H1 (cell line): ENCODE measurements at regions not wholly inside any gene's neighbourhood (a gene's known extent, or its start where the extent isn't known, plus 50 kb on each side); places are given as distances from the start of the nearest gene placed in this dataset.

ENCODE experiments used
- CTCF ChIA-PET: fragments of 300-600 bp; sonication (Branson Sonifier 250); formaldehyde crosslinking; loops from one replicate; lab custom pipeline; 2021; ENCODE audit not compliant: partially characterized antibody; lab: Charles Lee
- POLR2A ChIA-PET: fragments of 300-600 bp; sonication (Branson Sonifier 250); formaldehyde crosslinking; loops from one replicate; lab custom pipeline; 2021; ENCODE audit warnings: inconsistent platforms; ENCODE audit not compliant: partially characterized antibody; lab: Charles Lee
- DNase-seq, 2 experiments: peaks; one replicate each; pipeline versions ENCODE4 v3.0.0 to v3.0.0-alpha.2; 2010 to 2022; ENCODE audit warnings: low spot score in 2 of 2, low read depth in 1 of 2, mixed read lengths in 1 of 2
- FAIRE-seq: peaks from 2 replicates; lab custom pipeline; 2011; peaks lifted over from hg19 to GRCh38; lab: Jason Lieb, UNC
- H2AFZ ChIP-seq: 2 replicates; pipeline ENCODE4 v1.8.1; 2012; ENCODE audit warnings: low read length, inconsistent platforms
- H2AK5ac ChIP-seq: 2 replicates; pipeline ENCODE4 v1.6.1; 2013; ENCODE audit warnings: low read depth, low read length
- H2BK120ac ChIP-seq: replicated peaks from 2 replicates; pipeline ENCODE3; 2013; ENCODE audit warnings: low read depth, low read length, inconsistent platforms
- H2BK12ac ChIP-seq: 2 replicates; pipeline ENCODE4 v1.6.1; 2013; ENCODE audit warnings: low read depth, low read length
- H2BK15ac ChIP-seq: 2 replicates; pipeline ENCODE4 v1.6.1; 2013; ENCODE audit warnings: low read length
- H2BK20ac ChIP-seq: 2 replicates; pipeline ENCODE4 v1.6.1; 2013; ENCODE audit warnings: low read length
- H2BK5ac ChIP-seq: 2 replicates; pipeline ENCODE4 v1.6.1; 2013; ENCODE audit warnings: low read depth, low read length
- H3K14ac ChIP-seq: 2 replicates; pipeline ENCODE4 v1.6.1; 2013; ENCODE audit warnings: inconsistent platforms; ENCODE audit not compliant: insufficient read length
- H3K18ac ChIP-seq: 2 replicates; pipeline ENCODE4 v1.6.1; 2013; ENCODE audit warnings: low read length; ENCODE audit errors: extremely low read depth
- H3K23ac ChIP-seq: 2 replicates; pipeline ENCODE4 v1.6.1; 2013; ENCODE audit warnings: inconsistent platforms; ENCODE audit not compliant: insufficient read length
- H3K23me2 ChIP-seq: 2 replicates; pipeline ENCODE4 v1.6.1; 2013; ENCODE audit warnings: low read depth, low read length
- H3K27ac ChIP-seq: 2 replicates; pipeline ENCODE4 v1.6.1; 2011; ENCODE audit warnings: low read depth, low read length, inconsistent platforms
- H3K27me3 ChIP-seq, 4 experiments: replicated peaks in 1 of 4; 1 replicate in 1 of 4; 2 replicates in 3 of 4; pipeline versions ENCODE4 v1.6.1 to v1.8.1; 2011 to 2013; ENCODE audit warnings: low read length in 3 of 4, mild to moderate bottlenecking in 3 of 4, inconsistent platforms in 2 of 4, mixed read lengths in 2 of 4, moderate library complexity in 1 of 4; ENCODE audit not compliant: control insufficient read depth in 3 of 4, insufficient read depth in 3 of 4; ENCODE audit errors: extremely low read depth in 1 of 4
- H3K36me3 ChIP-seq, 4 experiments: 2 replicates each; pipeline versions ENCODE4 v1.6.1 to v1.8.1; 2011 to 2013; ENCODE audit warnings: mild to moderate bottlenecking in 4 of 4, low read length in 3 of 4, moderate library complexity in 2 of 4, control low read depth in 1 of 4, inconsistent platforms in 1 of 4; ENCODE audit not compliant: insufficient read depth in 4 of 4, control insufficient read depth in 2 of 4
- H3K4ac ChIP-seq: replicated peaks from 2 replicates; pipeline ENCODE3; 2013; ENCODE audit warnings: low read length, low read depth, mixed read lengths, inconsistent platforms; ENCODE audit not compliant: insufficient read length
- H3K4me1 ChIP-seq, 4 experiments: replicated peaks in 1 of 4; 1 replicate in 1 of 4; 2 replicates in 3 of 4; pipeline versions ENCODE4 v1.6.1 to v1.8.1; 2011 to 2013; ENCODE audit warnings: low read length in 3 of 4, inconsistent platforms in 2 of 4, mixed read lengths in 1 of 4; ENCODE audit not compliant: insufficient read depth in 4 of 4, control insufficient read depth in 3 of 4
- H3K4me2 ChIP-seq, 2 experiments: 2 replicates each; pipeline versions ENCODE4 v1.6.1 to v1.8.1; 2011 to 2013; ENCODE audit warnings: low read depth in 2 of 2, low read length in 2 of 2, control low read depth in 1 of 2, inconsistent platforms in 1 of 2, mild to moderate bottlenecking in 1 of 2; ENCODE audit not compliant: insufficient read depth in 1 of 2
- H3K4me3 ChIP-seq, 4 experiments: fragments of 200-600, 300-600 bp in 1 of 4; sonication (generic), shearing (Covaris generic), sonication (Bioruptor Twin) in 1 of 4; 2 replicates each; pipeline versions ENCODE4 v1.5.1 to v1.8.1; 2011 to 2016; ENCODE audit warnings: low read length in 4 of 4, low read depth in 3 of 4, control low read depth in 2 of 4, inconsistent platforms in 2 of 4, mild to moderate bottlenecking in 2 of 4, mixed read lengths in 1 of 4, moderate library complexity in 1 of 4; ENCODE audit not compliant: insufficient read depth in 2 of 4; ENCODE audit errors: extremely low read depth in 1 of 4
- H3K56ac ChIP-seq: replicated peaks from 2 replicates; pipeline ENCODE3; 2013; ENCODE audit warnings: low read depth, mild to moderate bottlenecking, mixed read lengths, low read length, inconsistent platforms; ENCODE audit not compliant: insufficient read length
- H3K79me1 ChIP-seq: 2 replicates; pipeline ENCODE4 v1.6.1; 2013; ENCODE audit warnings: low read depth, low read length, control low read depth
- H3K79me2 ChIP-seq, 2 experiments: 2 replicates each; pipeline versions ENCODE4 v1.6.1 to v1.8.1; 2012 to 2013; ENCODE audit warnings: low read length in 2 of 2, mild to moderate bottlenecking in 2 of 2, inconsistent platforms in 1 of 2; ENCODE audit not compliant: insufficient read depth in 2 of 2, control insufficient read depth in 1 of 2
- H3K9ac ChIP-seq, 4 experiments: replicated peaks in 1 of 4; 1 replicate in 1 of 4; 2 replicates in 3 of 4; pipeline versions ENCODE4 v1.6.1 to v1.8.1; 2011 to 2013; ENCODE audit warnings: low read depth in 3 of 4, low read length in 3 of 4, control low read depth in 2 of 4, mild to moderate bottlenecking in 2 of 4, moderate library complexity in 2 of 4, inconsistent platforms in 1 of 4; ENCODE audit errors: extremely low read depth in 1 of 4
- H3K9me3 ChIP-seq, 2 experiments: 2 replicates each; pipeline versions ENCODE4 v1.6.1 to v1.8.1; 2012 to 2013; ENCODE audit warnings: mild to moderate bottlenecking in 2 of 2, moderate library complexity in 2 of 2, control low read depth in 1 of 2, inconsistent platforms in 1 of 2, low read depth in 1 of 2, low read length in 1 of 2, mixed read lengths in 1 of 2; ENCODE audit not compliant: insufficient read depth in 2 of 2
- H4K20me1 ChIP-seq, 2 experiments: replicated peaks in 1 of 2; 2 replicates each; pipeline versions ENCODE3 to v1.8.1; 2011 to 2013; ENCODE audit warnings: inconsistent platforms in 2 of 2, low read length in 2 of 2, mild to moderate bottlenecking in 1 of 2; ENCODE audit not compliant: insufficient read depth in 2 of 2, control insufficient read depth in 1 of 2
- H4K5ac ChIP-seq: 2 replicates; pipeline ENCODE4 v1.6.1; 2013; ENCODE audit warnings: low read length, low read depth, mixed read lengths, inconsistent platforms; ENCODE audit not compliant: insufficient read length
- H4K8ac ChIP-seq: 2 replicates; pipeline ENCODE4 v1.8.0; 2013; ENCODE audit warnings: mild to moderate bottlenecking, moderate library complexity, low read length, inconsistent platforms; ENCODE audit not compliant: insufficient read depth; ENCODE audit errors: extremely low read depth
- H4K91ac ChIP-seq: replicated peaks from 2 replicates; pipeline ENCODE3; 2013; ENCODE audit warnings: low read length, mixed read lengths, inconsistent platforms; ENCODE audit not compliant: insufficient read length
- EZH2 ChIP-seq: fragments of 200-600 bp; sonication (generic); IDR thresholded peaks from 2 replicates; pipeline ENCODE4 v1.7.1; 2012; ENCODE audit warnings: low read depth, mild to moderate bottlenecking, moderate library complexity, low read length, inconsistent platforms; ENCODE audit not compliant: severe bottlenecking
- WGBS, 2 experiments: shearing (Covaris generic) in 1 of 2; methylation state at CpG; one replicate each; pipeline versions ENCODE4 v1.1.6 to v1.1.7; 2013 to 2015; ENCODE audit warnings: low lambda C conversion rate in 2 of 2, mixed read lengths in 2 of 2, inconsistent platforms in 1 of 2, low coverage in 1 of 2, missing lambda C conversion rate in 1 of 2; ENCODE audit not compliant: insufficient replicate concordance in 2 of 2, insufficient coverage in 1 of 2, insufficient read length in 1 of 2; ENCODE audit errors: extremely low coverage in 1 of 2, missing lambda C conversion rate in 1 of 2; 5-methylcytosine and 5-hydroxymethylcytosine counted together

GRCh38 chr2:204274991-204275390 lies 270.3 kb upstream of the PARD3B start:
- no peak overlapping the region for H2BK12ac ChIP-seq
- no peaks in the 10 kb centered on the region for H3K23me2 ChIP-seq
- no peak overlapping the region for H3K4me2 ChIP-seq
- no peak overlapping the region for H2AK5ac ChIP-seq
- no peak overlapping the region for H4K8ac ChIP-seq
- no peak overlapping the region for H3K4me3 ChIP-seq
- CTCF ChIA-PET = interaction anchor here (0.6 to 2.0 kb wide), 2 partner anchors 8 to 21 kb away, joined by 3 to 5 read pairs; no protein-coding TSS in a partner anchor
- no peak overlapping the region for H3K4ac ChIP-seq
- FAIRE-seq = no peak
- peak overlapping the region; percentile 50 for H2BK120ac ChIP-seq
- H3K9me3 ChIP-seq = peaks cover 5 to 8% of the 10 kb centered on the region in 2 experiments; a peak in 3 of 4 replicates
- peak overlapping the region; percentile 88; the same call in 1 of the 2 replicates for H2BK20ac ChIP-seq
- H3K27me3 ChIP-seq = no peaks in the 10 kb centered on the region; a peak in 1 of 7 replicates
- peaks cover 6 to 14% (median 10%) of the 10 kb centered on the region in 4 experiments; a peak in 4 of 7 replicates for H3K4me1 ChIP-seq
- H2BK5ac ChIP-seq = no peak overlapping the region
- H2BK15ac ChIP-seq = 0 out of 2 replicates have a peak overlapping the region, but pooled peaks have one; percentile 37
- POLR2A ChIA-PET = no interaction called here
- H4K5ac ChIP-seq = no peak overlapping the region
- DNase-seq = no peak
- 0 out of 2 replicates have a peak overlapping the region, but pooled peaks have one; percentile 20 for H3K18ac ChIP-seq
- H4K20me1 ChIP-seq = no peaks in the 10 kb centered on the region
- H4K91ac ChIP-seq = peak overlapping the region; percentile 61
- H3K79me2 ChIP-seq = no peaks in the 10 kb centered on the region
- no peak overlapping the region for H3K56ac ChIP-seq
- no peak overlapping the region for H3K9ac ChIP-seq
- no peak overlapping the region for H3K27ac ChIP-seq
- peaks cover 0 to 3% (median 0%) of the 10 kb centered on the region in 4 experiments; a peak in 2 of 8 replicates for H3K36me3 ChIP-seq
- H2AFZ ChIP-seq = no peak overlapping the region
- H3K14ac ChIP-seq = no peak overlapping the region
- WGBS, 2 experiments = 98% methylated on average over 2 of the region's 2 CpGs; no CpG with 5 or more reads in 1 of the 2 experiments
- H3K23ac ChIP-seq = no peak overlapping the region
- TF ChIP-seq EZH2 = no peak
- H3K79me1 ChIP-seq = no peaks in the 10 kb centered on the region
